ENCODE measurements at regions not wholly inside any gene's neighbourhood (a gene's known extent, or its start where the extent isn't known, plus 50 kb on each side); places are given as distances from the start of the nearest gene placed in this dataset.

GRCh38 chr12:47364261-47364660 lies 284.5 kb upstream of the AMIGO2 start:
- Histone ChIP-seq H3K36me3 (replicated peaks in 1 of 2; ENCODE audit: control insufficient read depth in 1 of 2, insufficient read depth in 2 of 2, low read length in 2 of 2) (no peaks in the 10 kb centered on the region), H3K4me3 (replicated peaks in 1 of 3; ENCODE audit: insufficient read depth in 1 of 3, low read depth in 2 of 3, low read length in 3 of 3) (no peak overlapping the region), H3K27ac (ENCODE audit: extremely low read length, insufficient read depth, low read length) (no peak overlapping the region), H3K4me2 (ENCODE audit: low read depth, low read length) (no peak overlapping the region), H3K27me3 (ENCODE audit: control insufficient read depth in 1 of 2, insufficient read depth in 2 of 2, low read length in 2 of 2) (no peaks in the 10 kb centered on the region), H3K9ac (ENCODE audit: insufficient read depth, low read depth, low read length) (no peak overlapping the region), H3K79me2 (ENCODE audit: insufficient read depth, low read length) (no peaks in the 10 kb centered on the region), H3K9me3 (ENCODE audit: low read length) (no peaks in the 10 kb centered on the region), H4K20me1 (ENCODE audit: insufficient read depth, low read length) (no peaks in the 10 kb centered on the region), H3K4me1 (ENCODE audit: insufficient read depth, low read length) (no peaks in the 10 kb centered on the region), H2AFZ (ENCODE audit: low read length) (no peak overlapping the region)
- ChIA-PET CTCF (ENCODE audit: low intra/inter-chr PET ratio, low total read pairs) (no interaction called here), POLR2A (no interaction called here)
- BruUV-seq (replicated peaks) = no TSS peak
- in situ Hi-C loops (cut with HindIII; ENCODE audit: extremely low pct_ligation_motif_present, low pct_unique_long_range_greater_than_20kb) = no loop called here
- ATAC-seq (no peak), DNase-seq (ENCODE audit: low spot score) (no peak), FAIRE-seq (no peak)
- WGBS (ENCODE audit: low lambda C conversion rate) = 98% methylated on average over 2 of the region's 2 CpGs
- intact Hi-C loops (cut with micrococcal nuclease; ENCODE audit: unreplicated experiment) = no loop called here
- no peak for TF ChIP-seq ZNF549 (CRISPR knock-in tag; IDR thresholded peaks at IDR 0.05)
- no peak for TF ChIP-seq GATAD2A (CRISPR knock-in tag; IDR thresholded peaks at IDR 0.05)
- TF ChIP-seq, protein P1, sequence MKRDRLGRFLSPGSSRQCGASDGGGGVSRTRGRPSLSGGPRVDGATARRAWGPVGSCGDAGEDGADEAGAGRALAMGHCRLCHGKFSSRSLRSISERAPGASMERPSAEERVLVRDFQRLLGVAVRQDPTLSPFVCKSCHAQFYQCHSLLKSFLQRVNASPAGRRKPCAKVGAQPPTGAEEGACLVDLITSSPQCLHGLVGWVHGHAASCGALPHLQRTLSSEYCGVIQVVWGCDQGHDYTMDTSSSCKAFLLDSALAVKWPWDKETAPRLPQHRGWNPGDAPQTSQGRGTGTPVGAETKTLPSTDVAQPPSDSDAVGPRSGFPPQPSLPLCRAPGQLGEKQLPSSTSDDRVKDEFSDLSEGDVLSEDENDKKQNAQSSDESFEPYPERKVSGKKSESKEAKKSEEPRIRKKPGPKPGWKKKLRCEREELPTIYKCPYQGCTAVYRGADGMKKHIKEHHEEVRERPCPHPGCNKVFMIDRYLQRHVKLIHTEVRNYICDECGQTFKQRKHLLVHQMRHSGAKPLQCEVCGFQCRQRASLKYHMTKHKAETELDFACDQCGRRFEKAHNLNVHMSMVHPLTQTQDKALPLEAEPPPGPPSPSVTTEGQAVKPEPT (CRISPR knock-in tag; IDR thresholded peaks at IDR 0.05; ENCODE audit: low read depth) = no peak
- no peak for TF ChIP-seq NR2F6 (IDR thresholded peaks at IDR 0.05)
- TF ChIP-seq NR2F6 (CRISPR knock-in tag; IDR thresholded peaks at IDR 0.05) = no peak
- TF ChIP-seq ZNF850 (CRISPR knock-in tag; conservative IDR thresholded peaks at IDR 0.05) = no peak
- TF ChIP-seq ZNF652 (CRISPR knock-in tag; IDR thresholded peaks at IDR 0.05; ENCODE audit: borderline replicate concordance, low read depth) = no peak
- TF ChIP-seq, protein P2, sequence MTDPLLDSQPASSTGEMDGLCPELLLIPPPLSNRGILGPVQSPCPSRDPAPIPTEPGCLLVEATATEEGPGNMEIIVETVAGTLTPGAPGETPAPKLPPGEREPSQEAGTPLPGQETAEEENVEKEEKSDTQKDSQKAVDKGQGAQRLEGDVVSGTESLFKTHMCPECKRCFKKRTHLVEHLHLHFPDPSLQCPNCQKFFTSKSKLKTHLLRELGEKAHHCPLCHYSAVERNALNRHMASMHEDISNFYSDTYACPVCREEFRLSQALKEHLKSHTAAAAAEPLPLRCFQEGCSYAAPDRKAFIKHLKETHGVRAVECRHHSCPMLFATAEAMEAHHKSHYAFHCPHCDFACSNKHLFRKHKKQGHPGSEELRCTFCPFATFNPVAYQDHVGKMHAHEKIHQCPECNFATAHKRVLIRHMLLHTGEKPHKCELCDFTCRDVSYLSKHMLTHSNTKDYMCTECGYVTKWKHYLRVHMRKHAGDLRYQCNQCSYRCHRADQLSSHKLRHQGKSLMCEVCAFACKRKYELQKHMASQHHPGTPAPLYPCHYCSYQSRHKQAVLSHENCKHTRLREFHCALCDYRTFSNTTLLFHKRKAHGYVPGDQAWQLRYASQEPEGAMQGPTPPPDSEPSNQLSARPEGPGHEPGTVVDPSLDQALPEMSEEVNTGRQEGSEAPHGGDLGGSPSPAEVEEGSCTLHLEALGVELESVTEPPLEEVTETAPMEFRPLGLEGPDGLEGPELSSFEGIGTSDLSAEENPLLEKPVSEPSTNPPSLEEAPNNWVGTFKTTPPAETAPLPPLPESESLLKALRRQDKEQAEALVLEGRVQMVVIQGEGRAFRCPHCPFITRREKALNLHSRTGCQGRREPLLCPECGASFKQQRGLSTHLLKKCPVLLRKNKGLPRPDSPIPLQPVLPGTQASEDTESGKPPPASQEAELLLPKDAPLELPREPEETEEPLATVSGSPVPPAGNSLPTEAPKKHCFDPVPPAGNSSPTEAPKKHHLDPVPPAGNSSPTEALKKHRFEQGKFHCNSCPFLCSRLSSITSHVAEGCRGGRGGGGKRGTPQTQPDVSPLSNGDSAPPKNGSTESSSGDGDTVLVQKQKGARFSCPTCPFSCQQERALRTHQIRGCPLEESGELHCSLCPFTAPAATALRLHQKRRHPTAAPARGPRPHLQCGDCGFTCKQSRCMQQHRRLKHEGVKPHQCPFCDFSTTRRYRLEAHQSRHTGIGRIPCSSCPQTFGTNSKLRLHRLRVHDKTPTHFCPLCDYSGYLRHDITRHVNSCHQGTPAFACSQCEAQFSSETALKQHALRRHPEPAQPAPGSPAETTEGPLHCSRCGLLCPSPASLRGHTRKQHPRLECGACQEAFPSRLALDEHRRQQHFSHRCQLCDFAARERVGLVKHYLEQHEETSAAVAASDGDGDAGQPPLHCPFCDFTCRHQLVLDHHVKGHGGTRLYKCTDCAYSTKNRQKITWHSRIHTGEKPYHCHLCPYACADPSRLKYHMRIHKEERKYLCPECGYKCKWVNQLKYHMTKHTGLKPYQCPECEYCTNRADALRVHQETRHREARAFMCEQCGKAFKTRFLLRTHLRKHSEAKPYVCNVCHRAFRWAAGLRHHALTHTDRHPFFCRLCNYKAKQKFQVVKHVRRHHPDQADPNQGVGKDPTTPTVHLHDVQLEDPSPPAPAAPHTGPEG (CRISPR knock-in tag; IDR thresholded peaks at IDR 0.05) = no peak
- no peak for TF ChIP-seq ZNF33B (CRISPR knock-in tag; IDR thresholded peaks at IDR 0.05)
- TF ChIP-seq ZNF260 (CRISPR knock-in tag; IDR thresholded peaks at IDR 0.05; ENCODE audit: borderline replicate concordance, low read depth) = no peak
- TF ChIP-seq JUNB (CRISPR knock-in tag; IDR thresholded peaks at IDR 0.05; ENCODE audit: borderline replicate concordance) = no peak

All from HepG2 (cell line).